HG03064 (cell line): ENCODE measurements at regions not wholly inside any gene's neighbourhood (a gene's known extent, or its start where the extent isn't known, plus 50 kb on each side); places are given as distances from the start of the nearest gene placed in this dataset.
"Not testable (repeated sequence)": the region's sequence is repeated elsewhere in the genome, so short reads cannot be mapped to it uniquely, and the experiment has no call there.

Experiments
- ATAC-seq: cut with Tn5 transposase; IDR thresholded peaks from one replicate; pipeline ENCODE4 v1.9.1; 2021; ENCODE audit warnings: low read depth; ENCODE audit not compliant: unreplicated experiment

- ATAC-seq = no peak
Observed at GRCh38 chr6:115577270-115577669, 483.4 kb downstream of the FRK start.

GRCh38 chr6:115575285-115575684 lies 485.4 kb downstream of the FRK start:
- ATAC-seq = no peak

- no peak for ATAC-seq
Observed at GRCh38 chr6:115573861-115574260, 486.8 kb downstream of the FRK start.

GRCh38 chr6:115570331-115570730 lies 490.4 kb downstream of the FRK start:
- ATAC-seq = no peak

DNA sequence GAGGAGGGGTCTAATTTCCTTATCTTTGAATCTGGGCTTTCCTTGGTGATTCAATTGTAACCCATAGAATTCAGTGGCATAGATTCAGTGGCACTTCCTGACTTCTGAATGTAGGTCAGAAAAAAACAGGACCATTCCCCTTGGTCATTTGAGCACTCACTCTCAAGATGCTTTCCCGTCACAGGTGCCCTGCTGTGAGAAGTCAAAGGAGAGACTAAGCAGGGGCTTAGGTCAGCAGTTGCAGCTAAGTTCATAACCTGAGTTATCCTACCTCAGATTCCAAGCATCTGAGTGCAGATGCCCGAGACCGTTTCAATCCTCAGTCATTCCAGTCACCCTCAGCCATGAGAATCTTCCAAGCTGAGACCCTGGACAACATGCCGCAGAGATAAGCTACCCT lies 506.6 kb downstream of the FRK start:
- no peak for ATAC-seq

DNA sequence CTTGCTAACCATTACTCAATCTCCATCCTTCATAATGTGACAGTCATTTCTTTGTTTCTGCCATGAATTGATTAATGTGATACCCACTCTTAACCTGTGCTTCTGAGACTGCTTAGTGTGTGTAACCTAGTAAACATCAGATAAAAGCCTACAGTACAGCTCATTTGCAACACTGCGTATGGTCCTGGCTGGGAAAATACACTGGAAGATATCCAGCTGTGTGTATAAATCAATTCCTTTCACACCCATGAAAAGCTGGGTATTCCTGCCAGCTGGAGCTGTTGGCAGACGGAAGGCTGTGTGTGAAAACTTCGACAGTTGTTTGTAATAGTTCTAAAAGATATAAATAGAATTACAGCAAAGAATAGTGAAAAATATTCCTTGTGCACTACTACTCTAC lies 509.2 kb downstream of the FRK start:
- no peak for ATAC-seq

- ATAC-seq = no peak
Observed at GRCh38 chr6:115545672-115545986, 515.1 kb downstream of the FRK start.

GRCh38 chr6:115544765-115545671 lies 515.7 kb downstream of the FRK start:
- no peak for ATAC-seq

DNA sequence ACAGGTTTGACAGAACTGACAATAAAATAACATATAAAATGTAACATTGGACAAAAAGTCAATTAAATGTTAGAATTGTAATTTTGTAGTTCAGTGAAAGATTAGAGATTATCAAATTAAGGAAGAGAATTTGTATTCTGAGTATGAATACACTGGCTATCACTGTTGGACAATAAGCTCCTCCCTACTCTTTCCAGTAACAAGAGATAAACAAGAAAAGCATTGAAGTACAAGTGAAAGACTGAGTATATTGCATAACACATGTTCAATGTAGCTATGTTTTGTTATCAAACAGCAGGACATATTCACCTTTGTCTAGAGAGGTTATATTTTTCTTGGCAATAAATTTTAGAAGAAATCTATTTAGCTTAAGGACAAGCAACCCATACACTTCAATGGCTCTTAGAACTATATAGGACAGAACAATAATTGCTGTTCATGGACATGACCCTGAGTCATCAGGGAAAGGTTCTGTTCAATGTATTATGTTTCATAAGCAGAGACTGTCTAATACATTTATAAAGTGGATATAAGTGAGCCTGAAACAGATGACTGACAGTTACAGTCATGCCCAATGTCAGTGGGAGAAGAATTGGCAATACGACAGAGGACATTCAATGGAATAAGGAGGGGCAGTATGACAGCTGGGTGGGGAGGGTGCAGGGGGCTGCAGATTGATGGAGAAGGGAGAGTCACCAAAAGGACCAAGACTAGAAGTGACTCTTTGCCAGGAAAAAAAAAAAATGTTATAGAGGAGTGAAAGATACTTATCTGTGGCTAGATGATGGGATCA lies 520.4 kb downstream of the FRK start:
- ATAC-seq = no peak

- ATAC-seq = no peak
Observed at GRCh38 chr6:115539531-115539930, 521.2 kb downstream of the FRK start.

GRCh38 chr6:115524821-115525220 lies 535.9 kb downstream of the FRK start:
- no peak for ATAC-seq

- ATAC-seq = not testable (repeated sequence)
Observed at GRCh38 chr6:115521747-115522146, 538.9 kb downstream of the FRK start.

- no peak for ATAC-seq
Observed at GRCh38 chr6:115514656-115515055, 546.0 kb downstream of the FRK start.

- ATAC-seq = no peak
Observed at GRCh38 chr6:115512923-115513322, 547.8 kb downstream of the FRK start.

DNA sequence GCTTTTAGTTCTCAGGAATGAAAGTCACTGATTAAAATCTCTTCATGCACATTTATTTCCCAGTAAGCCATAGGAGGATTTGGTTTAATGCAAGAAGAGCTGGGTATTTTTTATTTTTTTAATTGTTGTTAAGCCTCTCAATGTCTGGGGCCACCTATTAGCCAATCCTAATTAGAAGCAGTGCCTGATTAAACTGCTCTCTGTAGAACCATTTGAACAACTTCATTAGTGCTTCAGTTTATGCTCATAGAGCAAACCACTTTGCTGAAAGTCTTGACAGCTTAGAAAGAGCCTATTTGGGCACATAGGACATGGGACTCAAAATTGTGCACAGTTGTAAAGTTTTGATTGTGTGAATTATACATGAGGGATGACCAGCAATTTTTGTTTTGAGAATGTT lies 548.9 kb downstream of the FRK start:
- ATAC-seq = no peak

GRCh38 chr6:115502432-115502831 lies 558.3 kb downstream of the FRK start:
- not testable (repeated sequence) for ATAC-seq

DNA sequence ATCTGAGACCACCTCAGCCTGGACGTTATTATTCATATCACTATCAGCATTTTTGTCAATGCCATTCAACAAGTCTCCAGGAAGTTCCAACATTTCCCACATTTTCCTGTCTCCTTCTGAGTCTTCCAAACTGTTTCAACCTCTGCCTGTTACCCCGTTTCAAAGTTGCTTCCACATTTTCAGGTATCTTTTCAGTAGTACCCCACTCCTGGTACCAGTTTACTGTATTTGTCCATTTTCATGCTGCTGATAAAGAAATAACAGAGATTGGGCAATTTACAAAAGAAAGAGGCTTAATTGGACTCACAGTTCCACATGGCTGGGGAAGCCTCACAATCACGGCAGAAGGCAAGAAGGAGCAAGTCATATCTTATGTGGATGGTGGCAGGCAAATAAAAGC lies 565.5 kb downstream of the FRK start:
- no peak for ATAC-seq

DNA sequence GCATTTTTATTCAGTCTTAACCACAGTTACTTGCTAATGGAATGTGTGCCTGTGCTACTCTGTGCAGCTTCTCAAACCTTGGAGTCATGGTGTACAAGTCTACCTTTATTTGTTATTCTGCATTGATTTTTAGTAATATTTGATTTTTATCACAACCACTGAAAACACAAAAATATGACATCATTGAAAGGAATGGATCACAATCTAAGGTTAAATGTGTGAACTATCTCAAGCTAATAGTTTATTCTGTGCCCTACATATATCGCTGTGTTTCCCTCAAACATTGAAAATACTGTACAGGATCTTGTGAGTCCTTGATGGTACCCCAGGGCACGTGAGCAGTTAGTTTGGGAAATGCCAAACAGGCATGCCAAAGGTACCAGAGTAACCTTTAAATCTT lies 573.4 kb downstream of the FRK start:
- ATAC-seq = no peak

GRCh38 chr6:115485400-115485799 lies 575.3 kb downstream of the FRK start:
- no peak for ATAC-seq

- ATAC-seq = not testable (repeated sequence)
Observed at GRCh38 chr6:115480543-115480942, 580.1 kb downstream of the FRK start.

GRCh38 chr6:115474443-115475041 lies 586.1 kb downstream of the FRK start:
- no peak for ATAC-seq
